Kidney capillary endothelial cell (primary cell): ENCODE measurements at regions not wholly inside any gene's neighbourhood (a gene's known extent, or its start where the extent isn't known, plus 50 kb on each side); places are given as distances from the start of the nearest gene placed in this dataset.
A peak's percentile ranks its signal among the peaks of the same experiment; 100 is the strongest.

Source experiments
- DNase-seq: peaks from one replicate; pipeline ENCODE4 v3.0.0-alpha.2; 2018; ENCODE audit warnings: low spot score

DNA sequence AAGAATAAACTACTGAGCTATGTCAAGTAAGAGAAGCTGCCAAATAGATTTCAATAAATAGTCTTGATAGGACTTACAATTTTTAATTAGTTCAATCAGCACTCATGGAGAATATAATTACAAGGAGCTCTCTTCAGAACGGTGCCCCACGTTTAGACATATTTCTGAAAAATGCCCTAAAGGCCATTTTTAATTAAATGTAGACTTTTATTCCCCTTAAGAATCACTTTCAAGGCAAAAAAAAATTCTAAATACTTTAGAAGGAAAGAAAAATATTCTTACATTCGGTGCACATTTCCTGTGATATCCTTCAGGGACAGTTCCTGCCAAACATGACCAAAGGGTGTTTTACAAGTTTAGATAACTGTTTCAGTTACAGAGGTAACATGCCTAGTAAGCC lies 202.5 kb upstream of the CDH7 start:
- no peak for DNase-seq

DNA sequence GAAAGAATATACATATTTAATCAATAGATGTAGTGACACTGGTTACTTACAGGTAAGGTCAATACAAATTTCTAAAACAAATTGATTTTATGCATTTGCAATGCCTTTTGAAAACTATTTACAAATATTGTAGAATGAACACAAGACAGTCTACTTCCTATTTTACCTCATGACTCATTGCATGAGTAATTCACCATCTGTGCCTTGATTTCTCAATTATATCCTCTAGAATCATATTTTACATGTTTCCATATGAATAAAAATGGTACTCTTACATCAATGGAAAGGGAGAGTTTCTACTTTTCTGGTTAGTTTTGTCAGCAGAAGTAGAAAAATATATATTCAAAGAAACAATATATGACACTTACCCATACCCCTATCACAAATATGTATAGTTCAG lies 203.8 kb upstream of the CDH7 start:
- DNase-seq: no peak

DNA sequence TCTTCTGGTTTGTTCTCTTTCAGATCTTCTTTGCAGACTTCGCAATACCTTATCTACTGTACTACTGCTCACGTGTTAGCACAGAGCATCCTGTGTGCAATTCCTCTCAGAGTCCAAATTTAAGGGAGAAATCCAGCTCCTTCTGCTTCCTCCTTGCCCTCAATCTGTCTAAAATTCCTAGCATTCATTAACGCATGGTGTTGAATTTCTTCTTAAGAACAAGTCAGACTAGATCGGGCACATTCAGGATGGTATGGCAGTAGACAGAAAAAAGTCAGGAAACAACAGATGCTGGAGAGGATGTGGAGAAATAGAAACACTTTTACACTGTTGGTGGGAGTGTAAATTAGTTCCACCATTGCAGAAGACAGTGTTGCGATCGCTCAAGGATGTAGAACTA lies 206.1 kb upstream of the CDH7 start:
- DNase-seq: no peak

DNA sequence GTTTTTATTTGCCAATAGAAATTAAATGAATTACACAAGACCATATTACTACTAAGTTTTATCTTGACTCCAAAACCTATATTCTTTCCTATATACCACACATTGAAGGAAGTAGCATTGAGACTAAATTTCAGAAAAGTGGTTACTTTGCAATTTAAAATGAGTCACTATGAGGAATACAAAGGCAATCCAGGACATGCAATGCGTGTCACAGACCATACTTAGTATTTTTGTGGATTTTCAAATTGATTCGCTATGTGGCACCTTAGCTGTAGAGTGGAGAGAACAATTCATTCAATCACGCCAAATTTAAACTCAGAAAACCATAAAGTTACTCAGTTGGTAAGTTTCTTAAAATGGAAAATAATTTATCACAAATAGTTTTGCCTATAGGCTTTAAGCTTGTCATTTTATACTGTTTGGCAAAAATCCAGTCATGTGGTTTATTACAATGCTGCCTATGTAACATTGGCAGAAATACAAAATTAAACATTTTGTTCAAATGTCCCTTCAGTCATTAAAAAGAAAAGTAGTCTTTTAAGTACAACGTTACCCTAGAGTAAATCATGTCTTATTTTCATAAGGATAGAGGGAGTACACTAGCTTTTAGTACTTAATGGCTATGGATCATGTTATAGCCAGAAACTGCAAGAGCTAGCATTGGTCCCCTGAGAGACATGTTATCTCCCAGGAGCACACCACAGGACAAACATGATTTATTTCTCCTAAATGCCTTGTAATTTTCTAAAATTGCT lies 222.8 kb upstream of the CDH7 start:
- no peak for DNase-seq

DNA sequence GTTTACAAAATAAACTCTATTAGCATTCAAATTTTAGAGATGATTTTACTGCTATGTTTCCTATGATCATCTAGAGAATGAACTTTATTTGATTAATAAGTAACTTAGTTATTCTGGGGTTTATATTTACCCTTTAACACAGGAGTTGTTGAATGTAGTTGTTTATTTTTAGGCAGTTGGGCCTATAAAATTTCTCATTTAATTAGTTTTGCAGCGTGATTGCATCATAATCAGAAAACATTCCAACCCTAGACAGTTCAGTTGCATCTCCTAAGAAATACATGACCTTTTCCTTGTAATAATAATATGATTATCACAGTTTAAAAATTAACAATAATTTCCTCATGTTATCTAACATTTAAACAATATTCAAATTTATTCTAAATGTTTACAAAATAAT lies 224.7 kb upstream of the CDH7 start:
- no peak for DNase-seq

DNA sequence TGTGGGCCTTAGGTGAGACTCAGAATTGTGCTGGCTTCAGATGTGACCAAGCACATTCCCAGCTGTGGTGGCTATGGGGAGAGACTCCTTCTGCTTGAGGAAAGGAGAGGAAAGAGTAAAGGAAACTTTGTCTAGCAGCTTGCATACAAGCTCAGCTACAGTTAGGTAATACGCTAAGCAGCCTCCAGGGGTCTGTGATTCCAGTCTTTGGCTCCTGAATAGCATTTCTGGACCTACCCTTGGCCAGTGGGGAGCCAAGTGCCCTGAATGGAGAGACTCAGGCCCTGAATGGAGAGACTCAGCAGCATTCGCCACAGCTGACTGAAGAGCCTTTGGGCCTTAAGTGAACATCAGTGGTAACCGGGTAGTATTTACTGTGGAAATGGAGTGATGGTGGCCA lies 227.4 kb upstream of the CDH7 start:
- no peak for DNase-seq

DNA sequence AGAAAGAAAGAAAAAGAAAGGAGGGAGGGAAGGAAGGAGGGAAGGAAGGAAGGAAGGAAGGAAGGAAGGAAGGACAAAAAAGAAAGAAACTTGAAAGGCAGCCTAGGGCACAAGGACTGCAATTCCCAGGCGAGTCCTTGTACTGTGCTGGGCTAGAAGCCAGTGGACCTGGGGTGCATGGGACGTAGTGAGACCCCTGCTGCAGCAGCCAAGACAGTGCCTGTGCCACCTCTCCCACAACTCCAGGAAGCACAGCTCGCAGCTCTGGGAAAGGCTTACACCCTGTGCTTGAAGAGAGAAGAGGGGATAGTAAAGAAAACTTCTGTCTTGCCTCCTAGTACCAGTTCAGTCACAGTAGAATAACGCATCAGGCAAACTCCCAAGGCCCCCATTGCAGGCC lies 227.9 kb upstream of the CDH7 start:
- DNase-seq: no peak

DNA sequence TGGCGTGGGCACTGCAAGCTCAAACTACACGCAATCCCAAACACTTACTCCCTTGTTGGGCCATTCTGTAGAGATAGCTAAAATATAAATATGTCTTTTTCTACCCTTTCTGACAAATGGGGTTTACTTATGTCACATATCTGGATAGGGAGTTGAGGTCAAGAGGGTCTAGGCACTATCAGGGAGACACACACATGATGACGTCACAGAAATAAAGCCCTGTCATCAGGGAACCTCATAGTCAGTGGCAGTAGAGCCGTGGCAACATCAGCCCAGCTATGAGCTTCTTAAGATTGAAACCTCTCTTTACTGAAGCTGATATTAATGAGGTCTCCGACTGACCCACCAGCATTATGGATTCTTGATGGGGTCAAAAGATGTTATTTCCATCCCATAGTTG lies 234.6 kb upstream of the CDH7 start:
- DNase-seq: no peak

DNA sequence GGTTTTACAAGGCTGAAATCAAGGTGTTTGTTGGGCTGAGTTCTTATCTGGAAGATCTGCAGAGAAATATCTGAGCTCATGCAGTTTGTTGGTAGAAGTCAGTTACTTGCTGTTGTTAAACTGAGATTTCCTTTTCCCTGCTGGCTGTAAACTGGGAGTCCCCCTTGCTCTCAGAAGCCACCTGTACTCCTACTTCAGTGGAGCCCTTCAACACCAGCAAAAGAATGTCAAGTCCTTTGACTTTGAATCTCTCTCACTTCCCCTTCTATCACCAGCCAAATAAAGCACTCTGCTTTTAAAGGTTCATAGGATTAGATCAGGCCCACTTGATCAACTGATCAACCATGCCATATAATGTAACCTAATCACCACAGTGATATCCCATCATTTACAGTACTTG lies 252.2 kb upstream of the CDH7 start:
- DNase-seq: no peak

DNA sequence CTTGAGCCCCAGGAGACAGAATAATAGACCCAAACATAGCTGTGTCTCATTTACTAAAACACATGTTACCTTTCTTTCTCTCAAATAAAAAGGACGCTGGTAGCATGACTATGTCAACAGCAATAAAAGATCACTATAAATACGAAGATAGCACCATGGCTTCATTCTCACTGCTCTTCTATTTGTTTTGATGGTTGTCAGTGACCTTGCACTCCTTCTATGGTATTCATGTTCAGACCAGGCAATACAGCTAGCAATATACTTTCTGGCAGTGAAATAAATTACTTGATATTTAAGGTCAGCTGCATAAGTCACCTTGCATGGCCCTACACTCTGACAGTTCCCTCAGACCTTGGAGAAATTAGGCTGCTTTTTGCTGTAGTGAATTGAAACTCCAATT lies 263.2 kb upstream of the CDH7 start:
- DNase-seq: no peak

DNA sequence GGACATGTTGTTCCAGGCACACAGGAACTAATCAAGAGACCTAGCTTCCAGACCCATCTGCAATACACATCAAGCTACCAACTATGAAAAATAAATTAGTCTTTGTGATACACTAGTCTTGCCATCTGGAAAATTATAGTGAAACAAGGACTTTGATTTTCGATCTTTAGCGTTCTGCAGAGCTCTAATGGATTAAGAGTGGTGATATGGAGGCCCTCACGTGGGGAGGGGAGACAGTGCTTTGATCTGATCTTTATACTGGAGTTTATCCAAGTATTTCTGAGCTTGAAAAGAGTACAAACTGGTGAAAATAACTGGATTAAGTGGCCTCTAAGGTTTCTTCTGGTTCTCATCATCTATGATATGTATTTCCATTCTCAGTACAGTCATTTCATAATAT lies 273.4 kb upstream of the CDH7 start:
- no peak for DNase-seq

DNA sequence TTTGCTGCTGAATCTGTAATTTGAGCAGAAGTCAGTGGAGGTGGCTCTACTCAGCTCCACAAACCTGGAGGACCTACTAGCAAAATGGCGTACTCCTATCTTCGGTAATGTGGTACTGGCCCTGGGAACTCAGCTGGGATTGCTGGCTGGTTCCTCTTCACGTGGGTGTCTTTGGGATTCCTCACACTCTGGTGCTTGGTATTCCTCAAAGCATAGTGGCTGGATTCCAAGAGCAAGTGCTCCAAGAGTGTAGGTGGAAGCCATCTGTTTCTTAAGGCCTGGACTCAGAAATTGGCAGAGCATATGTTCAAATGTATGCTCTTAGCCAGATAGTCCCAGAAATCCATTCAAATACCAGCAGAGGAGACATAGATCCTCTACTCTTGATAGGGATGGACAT lies 281.9 kb upstream of the CDH7 start:
- no peak for DNase-seq

DNA sequence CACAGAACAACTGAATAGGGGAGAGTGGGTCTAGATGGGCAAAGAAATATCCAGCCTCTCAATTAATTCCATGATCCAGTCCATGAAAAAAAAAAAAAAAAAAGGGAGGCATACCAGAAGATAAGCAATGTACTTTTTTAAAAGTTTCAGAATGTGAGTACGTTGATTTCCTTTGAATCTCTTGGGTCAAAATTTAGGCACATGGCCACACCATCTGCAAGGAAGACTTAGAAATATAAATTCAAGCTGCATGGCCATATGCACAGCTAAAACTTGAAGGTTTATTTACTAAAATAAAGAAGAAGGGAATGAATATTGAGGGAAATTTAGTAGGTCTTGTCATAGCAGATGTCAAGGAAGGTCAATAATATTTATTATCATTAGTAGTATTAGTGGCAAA lies 286.5 kb upstream of the CDH7 start:
- no peak for DNase-seq

DNA sequence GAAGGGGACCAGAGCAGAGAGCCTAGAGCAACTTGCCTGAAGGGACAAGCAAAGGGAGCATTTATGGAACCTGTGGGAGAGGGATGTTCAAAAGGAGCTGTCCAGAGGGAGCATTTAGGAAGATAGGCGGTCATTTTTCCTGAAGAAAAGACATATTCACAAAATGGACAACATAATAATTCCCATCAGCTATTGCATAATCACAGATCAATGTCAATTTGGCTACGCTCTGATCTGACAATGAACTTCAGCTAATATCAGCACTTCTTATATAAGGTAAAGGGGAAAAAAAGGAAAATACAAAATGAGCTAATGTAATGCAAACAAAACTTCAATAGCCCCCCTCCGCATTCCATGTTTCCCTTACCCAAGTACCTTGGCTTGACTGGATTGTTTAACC lies 291.1 kb upstream of the CDH7 start:
- no peak for DNase-seq

DNA sequence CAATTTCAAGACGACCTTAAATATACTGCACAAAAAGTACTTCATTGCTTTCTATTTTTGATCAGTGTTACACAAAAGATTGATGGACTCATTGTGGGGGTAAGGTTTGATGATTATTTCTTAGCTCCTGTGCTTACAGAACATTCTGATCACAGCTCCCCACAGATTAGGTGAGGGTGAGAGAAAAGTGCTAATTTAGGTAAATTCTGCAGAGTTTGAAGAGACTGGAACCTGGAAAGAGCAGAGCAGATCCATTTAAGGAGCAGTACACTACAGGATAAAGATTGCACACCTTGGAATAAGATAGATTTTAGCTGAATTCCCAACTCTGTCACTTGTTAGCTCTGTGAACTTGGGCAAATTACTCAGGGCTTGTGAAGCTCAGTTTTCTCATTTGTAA lies 291.9 kb upstream of the CDH7 start:
- DNase-seq: no peak

DNA sequence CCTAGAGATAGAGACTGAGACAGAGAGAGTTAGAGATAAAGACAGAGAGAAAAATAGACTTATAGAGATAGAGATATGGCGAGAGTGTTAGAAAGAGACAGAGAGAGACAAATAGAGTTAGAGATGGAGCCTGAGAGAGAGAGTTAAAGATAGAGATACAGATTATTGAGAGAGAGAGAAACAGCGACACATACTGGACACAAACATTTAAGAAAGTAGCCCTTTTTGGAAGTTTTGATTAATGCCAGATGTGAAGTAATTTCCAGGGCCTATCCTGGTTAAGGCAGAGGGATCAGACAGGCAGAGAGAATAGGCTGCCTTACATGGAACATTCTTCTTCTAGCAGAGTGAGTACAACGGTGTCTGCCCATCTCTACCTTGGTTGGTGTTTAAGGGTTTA lies 311.6 kb upstream of the CDH7 start:
- DNase-seq: peak; percentile 4

DNA sequence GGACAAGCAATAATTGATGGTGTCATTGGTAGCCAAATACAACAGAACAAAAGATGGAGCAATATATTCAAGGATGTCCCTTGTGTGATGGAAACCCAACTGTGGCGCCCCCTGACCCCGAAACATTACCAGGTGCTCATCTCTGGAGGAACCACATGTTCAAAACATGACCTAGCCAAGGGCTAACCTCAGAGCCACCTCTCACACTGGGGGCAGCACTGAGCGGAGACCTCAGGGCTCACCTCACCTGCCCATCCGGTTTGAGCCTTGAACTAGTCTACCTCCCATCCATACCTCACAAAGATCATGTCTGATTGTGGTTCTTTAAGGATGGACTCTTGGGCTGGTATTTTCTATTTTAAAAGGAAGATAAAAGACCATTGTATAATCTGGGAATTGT lies 314.4 kb upstream of the CDH7 start:
- DNase-seq: no peak

DNA sequence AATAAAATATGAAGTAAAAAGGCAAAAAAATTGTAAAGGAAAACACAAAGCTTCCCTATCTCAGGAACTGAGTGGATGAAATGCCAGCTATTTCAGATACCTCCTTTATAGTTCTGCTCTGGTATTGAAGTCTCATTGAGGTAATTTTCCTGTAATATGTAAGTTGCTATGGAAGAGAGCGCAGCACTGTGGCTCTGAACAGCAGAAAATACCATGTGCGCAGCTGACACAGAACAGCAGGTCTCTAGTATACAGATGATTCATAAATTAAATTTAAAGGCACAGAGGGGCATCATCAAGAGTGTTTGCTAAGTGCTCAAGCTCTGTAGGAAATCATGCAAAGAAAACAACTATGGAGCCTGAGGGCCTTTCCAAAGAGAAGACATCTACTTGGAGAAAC lies 315.3 kb upstream of the CDH7 start:
- no peak for DNase-seq

DNA sequence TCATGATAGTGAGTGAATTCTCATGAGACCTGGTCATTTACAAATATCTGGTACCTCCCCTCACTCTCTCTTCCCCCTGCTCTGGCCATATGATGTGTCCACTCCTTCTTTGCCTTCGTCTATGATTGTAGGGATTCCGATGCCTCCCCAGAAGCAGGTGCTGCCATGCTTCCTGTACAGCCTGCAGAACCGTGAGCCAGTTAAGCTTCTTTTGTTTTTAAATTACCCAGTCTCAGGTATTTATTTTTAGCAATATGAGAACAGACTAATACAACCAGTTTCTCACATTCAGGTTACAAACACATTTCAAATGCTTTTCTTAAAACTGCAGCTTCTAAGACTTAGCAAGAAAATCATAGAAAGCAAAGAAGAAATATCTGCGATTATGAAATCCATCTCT lies 321.2 kb upstream of the CDH7 start:
- DNase-seq: no peak

DNA sequence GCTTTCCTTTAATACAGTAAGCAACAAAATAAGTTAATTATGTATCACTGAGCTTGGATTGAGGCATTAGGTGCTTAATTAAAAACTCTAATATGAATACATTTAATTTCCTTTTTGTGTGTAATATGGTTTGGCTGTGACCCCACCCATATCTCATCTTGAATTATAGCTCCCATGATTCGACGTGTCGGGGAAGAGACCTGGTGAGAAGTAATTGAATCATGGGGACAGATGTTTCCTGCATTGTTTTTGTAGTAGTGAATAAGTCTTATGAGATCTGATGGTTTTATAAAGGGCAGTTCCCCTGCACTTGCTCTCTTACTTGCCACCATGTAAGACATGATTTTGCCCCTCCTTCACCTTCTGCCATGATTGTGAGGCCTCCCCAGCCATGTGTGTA lies 325.4 kb upstream of the CDH7 start:
- DNase-seq: no peak

DNA sequence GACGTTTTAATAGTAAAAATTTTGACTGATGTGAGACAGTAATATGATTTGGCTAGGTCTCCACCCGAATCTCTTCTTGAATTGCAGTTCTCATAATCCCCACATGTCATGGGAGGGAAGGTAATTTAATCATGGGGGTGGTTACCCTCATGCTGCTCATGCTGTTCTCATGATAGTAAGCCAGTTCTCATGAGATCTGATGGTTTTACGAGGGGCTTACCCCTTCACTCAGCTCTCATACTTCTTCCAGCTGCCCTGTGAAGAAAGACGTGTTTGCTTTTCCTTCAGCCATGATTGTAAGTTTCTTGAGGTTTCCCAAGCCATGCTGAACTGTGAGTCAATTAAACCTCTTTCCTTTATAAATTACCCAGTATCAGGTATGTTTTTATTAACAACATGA lies 327.0 kb upstream of the CDH7 start:
- DNase-seq: no peak

DNA sequence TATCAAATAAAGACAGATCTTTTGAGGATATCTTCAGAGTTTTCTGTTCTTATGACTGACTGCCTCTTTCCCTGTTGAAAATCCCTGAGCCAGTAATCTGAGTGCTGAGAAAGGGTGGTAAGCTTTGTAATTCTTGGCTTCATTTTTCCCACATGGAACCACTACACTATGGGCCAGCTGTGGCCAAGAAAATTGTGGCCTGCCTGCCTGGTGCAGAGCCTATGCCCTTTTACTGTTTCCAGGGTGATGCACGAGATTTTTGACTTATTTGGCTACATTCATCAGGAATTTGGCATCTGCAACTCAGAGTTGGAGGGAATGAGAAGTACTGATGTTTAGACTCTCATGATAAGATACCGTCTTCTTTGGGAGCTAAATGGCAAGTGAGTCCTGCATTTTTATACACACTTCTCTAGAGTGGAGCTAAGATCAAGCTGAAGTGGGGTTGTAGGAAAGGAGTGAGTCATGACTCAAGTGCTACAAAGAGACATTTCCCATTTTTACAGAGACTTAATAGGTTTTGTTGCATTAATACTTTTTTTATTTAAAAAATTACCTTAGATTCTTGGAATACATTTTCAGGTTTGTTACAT lies 328.2 kb upstream of the CDH7 start:
- DNase-seq: no peak

DNA sequence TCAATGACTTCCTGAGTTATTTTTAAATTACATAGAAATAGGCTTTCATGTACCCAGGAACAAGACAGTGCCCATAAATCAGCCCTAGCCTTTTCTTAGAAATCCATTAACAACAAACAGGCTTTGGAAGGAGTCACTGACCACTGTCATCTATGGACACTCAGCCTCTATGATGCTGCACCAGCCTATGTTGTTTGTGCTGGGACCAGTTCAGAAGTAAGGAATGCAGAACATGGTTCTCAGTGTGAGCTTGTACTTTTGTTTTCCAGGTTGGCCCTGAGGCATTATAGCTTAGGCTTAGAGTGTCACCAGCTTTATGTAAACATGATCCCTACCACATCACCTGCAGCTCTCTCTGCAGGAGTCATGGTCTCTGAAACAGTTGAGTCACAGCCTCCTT lies 335.7 kb upstream of the CDH7 start:
- DNase-seq: no peak

DNA sequence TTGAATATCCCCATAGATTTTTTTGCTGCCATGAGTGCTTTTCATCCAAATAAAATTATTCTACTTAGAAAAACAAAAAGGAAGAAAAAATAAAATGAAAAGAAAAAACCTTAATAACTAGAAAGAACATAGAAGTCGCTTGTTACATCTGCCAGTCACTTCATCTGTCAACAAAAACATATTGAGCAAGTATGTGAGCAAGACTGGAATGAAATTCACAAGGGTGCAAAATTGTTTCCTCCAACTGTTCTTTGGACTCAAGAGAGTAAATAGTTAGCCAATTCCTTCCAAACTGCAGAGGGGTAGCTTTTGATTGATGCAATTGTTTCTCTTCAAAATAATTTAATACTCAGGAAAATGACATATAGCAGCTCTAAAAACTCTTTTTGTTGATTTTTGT lies 336.3 kb upstream of the CDH7 start:
- DNase-seq: no peak
